Fibroblast of the aortic adventitia (primary cell): ENCODE measurements at regions not wholly inside any gene's neighbourhood (a gene's known extent, or its start where the extent isn't known, plus 50 kb on each side); places are given as distances from the start of the nearest gene placed in this dataset.

Source experiments
- DNase-seq: peaks from one replicate; pipeline ENCODE4 v3.0.0-alpha.2; 2010; ENCODE audit warnings: low read depth
- H3K4me3 ChIP-seq: 2 replicates; pipeline ENCODE4 v1.5.1; 2011; ENCODE audit warnings: low read depth, mild to moderate bottlenecking, control low read depth, low read length, moderate library complexity
- TF ChIP-seq, protein P1 (sequence below): IDR thresholded peaks from 2 replicates; pipeline ENCODE4 v1.5.1; 2011; ENCODE audit warnings: mild to moderate bottlenecking, low read length, control low read depth, inconsistent platforms; ENCODE audit not compliant: insufficient read depth

DNA sequence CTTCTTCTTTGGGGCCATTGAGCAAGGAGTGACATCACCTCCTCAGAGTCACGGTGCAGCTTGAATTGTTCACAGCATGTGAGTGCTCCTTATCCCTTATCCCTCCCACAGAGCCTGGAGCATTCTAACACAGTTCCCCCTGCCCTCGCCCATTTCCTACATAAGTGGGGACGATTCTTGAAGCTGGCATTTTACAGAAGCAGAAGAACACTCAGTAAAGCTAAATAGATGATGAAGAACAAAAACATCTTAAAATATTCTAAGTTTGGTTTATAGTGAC lies 135.8 kb upstream of the APCDD1 start:
- no peak overlapping the region for H3K4me3 ChIP-seq
- TF ChIP-seq, protein P1, sequence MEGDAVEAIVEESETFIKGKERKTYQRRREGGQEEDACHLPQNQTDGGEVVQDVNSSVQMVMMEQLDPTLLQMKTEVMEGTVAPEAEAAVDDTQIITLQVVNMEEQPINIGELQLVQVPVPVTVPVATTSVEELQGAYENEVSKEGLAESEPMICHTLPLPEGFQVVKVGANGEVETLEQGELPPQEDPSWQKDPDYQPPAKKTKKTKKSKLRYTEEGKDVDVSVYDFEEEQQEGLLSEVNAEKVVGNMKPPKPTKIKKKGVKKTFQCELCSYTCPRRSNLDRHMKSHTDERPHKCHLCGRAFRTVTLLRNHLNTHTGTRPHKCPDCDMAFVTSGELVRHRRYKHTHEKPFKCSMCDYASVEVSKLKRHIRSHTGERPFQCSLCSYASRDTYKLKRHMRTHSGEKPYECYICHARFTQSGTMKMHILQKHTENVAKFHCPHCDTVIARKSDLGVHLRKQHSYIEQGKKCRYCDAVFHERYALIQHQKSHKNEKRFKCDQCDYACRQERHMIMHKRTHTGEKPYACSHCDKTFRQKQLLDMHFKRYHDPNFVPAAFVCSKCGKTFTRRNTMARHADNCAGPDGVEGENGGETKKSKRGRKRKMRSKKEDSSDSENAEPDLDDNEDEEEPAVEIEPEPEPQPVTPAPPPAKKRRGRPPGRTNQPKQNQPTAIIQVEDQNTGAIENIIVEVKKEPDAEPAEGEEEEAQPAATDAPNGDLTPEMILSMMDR, result no peak
- no peak for DNase-seq

- TF ChIP-seq, protein P1, result no peak
- no peak overlapping the region for H3K4me3 ChIP-seq
- DNase-seq, result no peak
Measured at GRCh38 chr18:10319026-10319425, 135.4 kb upstream of the APCDD1 start.

- H3K4me3 ChIP-seq, result no peak overlapping the region
- TF ChIP-seq, protein P1, result no peak
- no peak for DNase-seq
Measured at GRCh38 chr18:10319914-10320600, 134.4 kb upstream of the APCDD1 start.

GRCh38 chr18:10320791-10321190 lies 133.6 kb upstream of the APCDD1 start:
- DNase-seq, result peak; percentile 3
- H3K4me3 ChIP-seq, result no peak overlapping the region
- TF ChIP-seq, protein P1, result no peak

GRCh38 chr18:10321576-10321975 lies 132.9 kb upstream of the APCDD1 start:
- no peak for DNase-seq
- TF ChIP-seq, protein P1, result no peak
- H3K4me3 ChIP-seq, result no peak overlapping the region

- no peak overlapping the region for H3K4me3 ChIP-seq
- DNase-seq, result no peak
- TF ChIP-seq, protein P1, result no peak
Measured at GRCh38 chr18:10322004-10322403, 132.4 kb upstream of the APCDD1 start.

- no peak for DNase-seq
- H3K4me3 ChIP-seq, result no peak overlapping the region
- TF ChIP-seq, protein P1, result no peak
Measured at GRCh38 chr18:10322435-10322834, 132.0 kb upstream of the APCDD1 start.
